22Rv1 (cell line): ENCODE measurements at regions not wholly inside any gene's neighbourhood (a gene's known extent, or its start where the extent isn't known, plus 50 kb on each side); places are given as distances from the start of the nearest gene placed in this dataset.

Source experiments
- H3K27ac ChIP-seq: fragments of 450-650 bp; 2 replicates; pipeline ENCODE4 v1.5.1; 2017
- ZFX ChIP-seq: fragments of 450-650 bp; IDR thresholded peaks from 2 replicates; pipeline ENCODE4 v1.6.1; 2017; ENCODE audit warnings: antibody characterized with exemption, borderline replicate concordance
- TF ChIP-seq, protein P1 (sequence below): fragments of 450-650 bp; IDR thresholded peaks from 2 replicates; pipeline ENCODE4 v1.5.1; 2017; ENCODE audit warnings: mild to moderate bottlenecking

DNA sequence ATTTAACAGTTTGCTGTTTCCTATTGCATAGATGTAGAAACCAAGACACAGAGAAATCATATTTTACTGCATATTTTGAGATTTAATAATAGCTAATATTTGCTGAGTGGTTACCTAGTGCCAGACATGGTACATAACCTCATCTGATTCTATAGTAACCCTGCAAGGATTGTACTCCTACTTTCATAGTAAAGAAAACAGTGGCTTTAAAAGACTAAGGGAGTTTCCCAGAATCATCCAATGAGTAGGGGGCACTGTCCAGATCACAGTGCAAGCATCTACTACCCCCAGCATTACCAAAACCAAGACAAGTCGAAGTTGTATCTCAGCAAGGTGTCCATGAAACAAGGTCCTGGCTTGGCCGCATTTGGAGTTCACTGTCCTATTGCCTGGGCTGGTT lies 224.5 kb upstream of the TENM3 start:
- H3K27ac ChIP-seq = no peak overlapping the region
- TF ChIP-seq ZFX = no peak
- TF ChIP-seq, protein P1, sequence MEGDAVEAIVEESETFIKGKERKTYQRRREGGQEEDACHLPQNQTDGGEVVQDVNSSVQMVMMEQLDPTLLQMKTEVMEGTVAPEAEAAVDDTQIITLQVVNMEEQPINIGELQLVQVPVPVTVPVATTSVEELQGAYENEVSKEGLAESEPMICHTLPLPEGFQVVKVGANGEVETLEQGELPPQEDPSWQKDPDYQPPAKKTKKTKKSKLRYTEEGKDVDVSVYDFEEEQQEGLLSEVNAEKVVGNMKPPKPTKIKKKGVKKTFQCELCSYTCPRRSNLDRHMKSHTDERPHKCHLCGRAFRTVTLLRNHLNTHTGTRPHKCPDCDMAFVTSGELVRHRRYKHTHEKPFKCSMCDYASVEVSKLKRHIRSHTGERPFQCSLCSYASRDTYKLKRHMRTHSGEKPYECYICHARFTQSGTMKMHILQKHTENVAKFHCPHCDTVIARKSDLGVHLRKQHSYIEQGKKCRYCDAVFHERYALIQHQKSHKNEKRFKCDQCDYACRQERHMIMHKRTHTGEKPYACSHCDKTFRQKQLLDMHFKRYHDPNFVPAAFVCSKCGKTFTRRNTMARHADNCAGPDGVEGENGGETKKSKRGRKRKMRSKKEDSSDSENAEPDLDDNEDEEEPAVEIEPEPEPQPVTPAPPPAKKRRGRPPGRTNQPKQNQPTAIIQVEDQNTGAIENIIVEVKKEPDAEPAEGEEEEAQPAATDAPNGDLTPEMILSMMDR = no peak

DNA sequence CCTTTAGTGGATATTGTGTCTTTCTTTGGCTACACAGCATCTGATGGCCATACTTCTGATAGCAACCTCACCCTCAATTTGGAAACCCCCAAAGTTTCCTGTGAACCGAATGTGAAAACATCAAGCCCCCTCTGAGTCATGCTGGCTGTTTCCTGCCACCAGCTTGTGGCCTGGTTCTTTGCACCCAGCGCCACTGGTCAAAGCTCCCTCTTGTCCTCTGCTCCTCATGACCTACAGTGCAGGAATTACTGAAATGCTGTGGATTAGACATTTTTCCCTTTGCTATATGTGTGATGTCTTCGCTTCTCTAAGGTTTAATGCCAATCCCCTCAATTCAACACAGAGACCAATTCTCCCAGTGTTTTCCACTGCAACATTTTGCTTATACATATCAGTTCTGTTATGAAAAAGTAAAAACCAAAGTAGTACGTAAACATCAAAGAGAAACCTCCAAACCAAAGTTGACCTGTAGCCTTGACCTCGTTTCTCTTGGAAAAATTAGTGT lies 224.0 kb upstream of the TENM3 start:
- no peak for TF ChIP-seq ZFX
- TF ChIP-seq, protein P1 = no peak
- H3K27ac ChIP-seq = no peak overlapping the region

DNA sequence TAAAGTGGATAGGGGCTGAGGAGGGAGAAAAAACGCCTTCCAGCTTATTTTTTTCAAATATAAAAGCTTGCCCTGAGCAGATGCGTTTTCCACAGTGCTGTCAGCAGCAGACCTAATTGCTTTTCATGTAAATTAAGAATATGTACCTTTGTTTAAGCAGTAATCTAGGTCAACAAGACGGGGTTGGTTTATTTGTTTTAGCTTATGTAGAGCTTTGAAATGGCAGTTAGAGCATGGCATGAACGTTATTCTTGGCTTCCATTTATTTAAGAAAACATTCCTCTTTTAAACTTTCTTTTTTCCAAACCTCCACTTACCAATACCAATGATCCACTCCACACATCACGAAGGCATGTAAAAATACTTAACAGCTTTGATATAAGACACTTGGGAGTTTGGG lies 220.3 kb upstream of the TENM3 start:
- TF ChIP-seq, protein P1 = no peak
- TF ChIP-seq ZFX = no peak
- H3K27ac ChIP-seq = no peak overlapping the region

DNA sequence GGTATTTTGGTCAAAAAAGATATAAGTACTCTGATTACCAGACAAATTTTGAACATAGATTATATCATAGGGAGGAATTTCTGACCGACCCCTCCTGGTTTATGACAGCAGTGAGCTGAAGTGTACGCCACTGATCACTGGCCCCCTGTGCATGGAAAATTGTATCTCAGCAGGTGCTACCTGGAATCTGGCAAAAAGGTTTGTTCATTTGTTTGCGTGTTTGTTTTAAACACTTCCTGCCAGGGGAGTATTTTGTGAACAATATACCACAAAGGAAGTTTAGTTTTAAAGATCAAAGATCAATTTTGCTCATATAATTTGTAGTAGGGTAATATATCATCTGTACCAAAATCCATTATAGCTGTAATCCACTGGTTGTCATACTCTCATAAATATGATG lies 219.7 kb upstream of the TENM3 start:
- no peak overlapping the region for H3K27ac ChIP-seq
- TF ChIP-seq ZFX = no peak
- TF ChIP-seq, protein P1 = no peak

DNA sequence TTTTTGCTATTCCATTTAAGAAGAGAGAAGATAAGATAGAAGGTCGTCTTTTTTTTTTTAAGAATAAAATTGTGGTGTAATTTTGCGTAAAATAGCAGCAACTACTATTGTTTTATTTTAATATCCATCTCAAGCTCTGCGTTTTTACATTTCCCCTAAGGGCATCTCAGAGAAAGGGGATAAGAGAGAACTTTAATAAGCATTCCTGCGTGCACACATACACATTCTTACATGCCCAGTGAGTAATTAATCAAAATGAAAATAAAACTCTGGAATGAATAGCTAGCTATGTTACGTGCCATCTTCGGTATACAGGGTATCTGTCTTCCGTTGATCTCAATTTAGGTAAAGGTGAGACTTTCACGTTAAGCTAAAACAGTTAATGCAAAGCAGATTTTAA lies 200.3 kb upstream of the TENM3 start:
- TF ChIP-seq, protein P1 = no peak
- no peak for TF ChIP-seq ZFX
- H3K27ac ChIP-seq = no peak overlapping the region

DNA sequence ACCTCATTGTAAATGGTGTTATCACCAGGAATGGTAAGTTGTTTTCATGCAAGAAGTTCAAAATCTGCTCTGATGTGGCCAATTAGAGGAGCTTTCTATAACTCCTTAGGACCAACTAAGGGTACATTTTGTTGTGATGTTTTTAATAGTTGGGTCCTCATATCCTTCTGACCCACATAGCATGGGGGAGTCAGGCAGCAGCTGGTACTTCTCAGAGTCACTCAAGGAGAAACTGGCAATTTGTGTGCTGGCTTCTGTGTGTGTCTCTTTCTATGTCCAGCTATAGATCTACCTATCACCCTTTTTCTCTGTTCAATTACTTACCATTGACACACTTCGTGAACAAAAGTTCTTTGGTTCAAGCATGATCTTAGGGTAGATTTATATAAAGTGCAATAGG lies 194.3 kb upstream of the TENM3 start:
- no peak overlapping the region for H3K27ac ChIP-seq
- TF ChIP-seq ZFX = no peak

DNA sequence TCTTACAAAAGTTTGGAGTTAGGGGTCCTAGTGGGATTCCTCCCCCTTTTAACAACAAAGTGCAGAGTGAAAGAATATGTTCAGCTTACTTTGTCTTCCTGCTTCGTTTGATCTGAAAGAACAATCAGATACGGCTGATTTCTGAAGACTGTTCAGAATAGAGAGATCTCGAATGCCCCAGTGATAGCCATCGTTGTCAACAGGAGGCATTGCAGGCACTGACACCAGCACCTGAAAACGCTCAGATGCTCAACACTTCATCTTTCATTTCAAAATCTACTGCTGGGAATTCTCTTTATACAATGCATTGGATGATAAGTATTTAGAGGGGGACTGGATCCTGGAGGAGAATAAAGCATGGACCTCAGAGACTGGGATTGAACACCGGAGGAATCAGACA lies 186.3 kb upstream of the TENM3 start:
- no peak overlapping the region for H3K27ac ChIP-seq
- TF ChIP-seq ZFX = no peak
- TF ChIP-seq, protein P1 = no peak

DNA sequence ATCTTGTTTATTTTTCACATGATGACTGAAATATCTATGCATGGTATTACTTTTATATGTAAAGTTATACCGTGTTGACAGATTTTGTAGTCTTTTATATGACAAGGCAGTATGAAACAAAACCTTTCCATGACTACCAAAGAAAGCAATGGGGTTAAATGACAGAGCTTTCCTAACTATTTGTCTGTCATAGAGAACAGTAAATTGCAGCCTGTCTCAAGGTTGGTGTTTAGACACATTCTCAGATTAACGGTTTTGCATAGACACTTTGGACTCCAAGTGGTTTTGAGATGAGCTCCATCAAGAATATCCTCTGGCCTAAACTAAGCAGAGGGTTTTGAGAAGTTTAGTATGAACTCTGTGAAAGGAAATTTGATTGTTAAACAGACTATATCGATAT lies 180.7 kb upstream of the TENM3 start:
- TF ChIP-seq, protein P1 = no peak
- no peak for TF ChIP-seq ZFX
- no peak overlapping the region for H3K27ac ChIP-seq
